Endothelial cell of umbilical vein (primary cell): ENCODE measurements at regions not wholly inside any gene's neighbourhood (a gene's known extent, or its start where the extent isn't known, plus 50 kb on each side); places are given as distances from the start of the nearest gene placed in this dataset.

Source experiments
- BruUV-seq: library from RNA; stranded (reverse); fragments of 400-500 nt; replicated peaks from 2 replicates; lab custom pipeline; 2021; lab: Mats Ljungman, UMichigan
- CTCF ChIA-PET: fragments of 300-600, 350-600 bp; sonication (Branson Sonifier 250); formaldehyde crosslinking; loops from one replicate; lab custom pipeline; 2021; ENCODE audit warnings: antibody characterized with exemption, inconsistent platforms; lab: Charles Lee
- POLR2A ChIA-PET: fragments of 300-600, 350-600 bp; sonication (Branson Sonifier 250); formaldehyde crosslinking; loops from one replicate; lab custom pipeline; 2021; ENCODE audit warnings: antibody characterized with exemption, inconsistent platforms; lab: Charles Lee
- DNase-seq: peaks from one replicate; pipeline ENCODE4 v3.0.0-alpha.2; 2011; ENCODE audit warnings: low read depth, low spot score
- FAIRE-seq: peaks from 2 replicates; lab custom pipeline; 2011; peaks lifted over from hg19 to GRCh38; lab: Jason Lieb, UNC
- H2AFZ ChIP-seq: 2 replicates; pipeline ENCODE4 v1.6.0; 2012; ENCODE audit warnings: low read depth, low read length, control low read depth, inconsistent platforms
- H3K27ac ChIP-seq: 2 replicates; pipeline ENCODE4 v1.5.1; 2011; ENCODE audit warnings: low read depth, mild to moderate bottlenecking, control low read depth, low read length, moderate library complexity; ENCODE audit not compliant: insufficient read depth
- H3K27me3 ChIP-seq, 2 experiments: 2 replicates each; pipeline versions ENCODE4 v1.6.0 to v1.6.1; 2011; ENCODE audit warnings: low read length in 2 of 2, mixed read lengths in 1 of 2; ENCODE audit not compliant: control insufficient read depth in 2 of 2, insufficient read depth in 2 of 2
- H3K36me3 ChIP-seq, 2 experiments: 2 replicates in 1 of 2; 3 replicates in 1 of 2; pipeline ENCODE4 v1.5.1; 2011; ENCODE audit warnings: low read length in 2 of 2, mild to moderate bottlenecking in 1 of 2, moderate library complexity in 1 of 2; ENCODE audit not compliant: control insufficient read depth in 2 of 2, insufficient read depth in 2 of 2; ENCODE audit errors: extremely low read depth in 1 of 2
- H3K4me1 ChIP-seq: 3 replicates; pipeline ENCODE4 v1.5.1; 2011; ENCODE audit warnings: mild to moderate bottlenecking, low read length; ENCODE audit not compliant: control insufficient read depth, insufficient read depth; ENCODE audit errors: extremely low read depth
- H3K4me2 ChIP-seq: 2 replicates; pipeline ENCODE4 v1.6.1; 2011; ENCODE audit warnings: low read length, control low read depth, mixed read lengths; ENCODE audit not compliant: insufficient read depth
- H3K4me3 ChIP-seq, 3 experiments: fragments of 200-600 bp in 1 of 3; sonication (generic), shearing (Covaris generic) in 1 of 3; replicated peaks in 1 of 3; 2 replicates each; pipeline ENCODE4 v1.5.1; 2011 to 2016; ENCODE audit warnings: control low read depth in 3 of 3, low read length in 3 of 3, mild to moderate bottlenecking in 2 of 3, inconsistent platforms in 1 of 3, low read depth in 1 of 3, moderate library complexity in 1 of 3; ENCODE audit not compliant: insufficient read depth in 1 of 3
- H3K79me2 ChIP-seq: 2 replicates; pipeline ENCODE4 v1.6.0; 2012; ENCODE audit warnings: low read length, inconsistent platforms; ENCODE audit not compliant: control insufficient read depth, insufficient read depth
- H3K9ac ChIP-seq: replicated peaks from 2 replicates; pipeline ENCODE3; 2011; ENCODE audit warnings: low read length, control low read depth; ENCODE audit not compliant: insufficient read depth; ENCODE audit errors: extremely low read depth
- H3K9me1 ChIP-seq: replicated peaks from 3 replicates; pipeline ENCODE4 v1.6.0; 2011; ENCODE audit warnings: mild to moderate bottlenecking, low read length; ENCODE audit not compliant: control insufficient read depth, insufficient read depth; ENCODE audit errors: extremely low read depth
- H3K9me3 ChIP-seq: replicated peaks from 2 replicates; pipeline ENCODE4 v1.5.1; 2012; ENCODE audit warnings: low read length, inconsistent platforms; ENCODE audit not compliant: control insufficient read depth, insufficient read depth
- H4K20me1 ChIP-seq: replicated peaks from 2 replicates; pipeline ENCODE3; 2011; ENCODE audit warnings: mild to moderate bottlenecking, low read length; ENCODE audit not compliant: control insufficient read depth, insufficient read depth; ENCODE audit errors: extremely low read depth
- CTCF ChIP-seq, 2 donors: IDR thresholded peaks; 1 replicate in 1 of 2; 2 replicates in 1 of 2; pipeline ENCODE4 v1.5.1; 2011; ENCODE audit warnings: low read length in 2 of 2, mild to moderate bottlenecking in 2 of 2, moderate library complexity in 2 of 2, control low read depth in 1 of 2, inconsistent platforms in 1 of 2, low read depth in 1 of 2; ENCODE audit not compliant: insufficient read depth in 1 of 2; ENCODE audit errors: extremely low read depth in 1 of 2
- EZH2 ChIP-seq: IDR thresholded peaks from 2 replicates; pipeline ENCODE4 v1.6.1; 2012; ENCODE audit warnings: borderline replicate concordance, low read depth, mild to moderate bottlenecking, moderate library complexity, low read length, inconsistent platforms; ENCODE audit not compliant: severe bottlenecking
- FOS ChIP-seq: IDR thresholded peaks from 2 replicates; pipeline ENCODE4 v1.6.1; 2011; ENCODE audit warnings: mild to moderate bottlenecking, low read length, moderate library complexity, borderline replicate concordance; ENCODE audit not compliant: insufficient read depth
- GATA2 ChIP-seq: IDR thresholded peaks from 2 replicates; pipeline ENCODE4 v1.7.0; 2011; ENCODE audit warnings: low read depth, mild to moderate bottlenecking, moderate library complexity, mixed read lengths, low read length; ENCODE audit not compliant: insufficient read length, insufficient read depth
- JUN ChIP-seq: IDR thresholded peaks from 2 replicates; pipeline ENCODE4 v1.6.1; 2011; ENCODE audit warnings: borderline replicate concordance, low read depth; ENCODE audit not compliant: insufficient read length, insufficient read depth
- MAX ChIP-seq: IDR thresholded peaks from 2 replicates; pipeline ENCODE4 v1.6.1; 2011; ENCODE audit not compliant: insufficient read depth, insufficient read length
- MYC ChIP-seq: IDR thresholded peaks from one replicate; pipeline ENCODE4 v1.6.1; 2011; ENCODE audit warnings: mild to moderate bottlenecking, low read depth, low read length
- POLR2A ChIP-seq: IDR thresholded peaks from 2 replicates; pipeline ENCODE4 v1.6.1; 2012; ENCODE audit warnings: low read depth, mild to moderate bottlenecking, control low read depth, low read length
- POLR2AphosphoS5 ChIP-seq: IDR thresholded peaks from 2 replicates; pipeline ENCODE4 v1.6.1; 2012; ENCODE audit warnings: low read depth, mild to moderate bottlenecking, control low read depth, low read length, moderate library complexity; ENCODE audit not compliant: insufficient read depth
- dilution Hi-C: fragments of 300-500 bp; cut with MboI; formaldehyde crosslinking; loops from one replicate; pipeline ENCODE4 v1.15.0; 2019; ENCODE audit warnings: low sequenced_read_pairs; ENCODE audit not compliant: extremely low pct_ligation_motif_present
- intact Hi-C: fragments of 100-400 bp; cut with micrococcal nuclease; formaldehyde crosslinking; loops from one replicate; pipeline ENCODE4 v1.10.0; 2022

- no peak overlapping the region for H2AFZ ChIP-seq
- no peak overlapping the region for H3K9ac ChIP-seq
- intact Hi-C loops (no loop called here), dilution Hi-C loops (no loop called here)
- no peaks in the 10 kb centered on the region for H3K9me1 ChIP-seq
- no peak for DNase-seq
- no TSS peak for BruUV-seq
- H3K36me3 ChIP-seq = no peaks in the 10 kb centered on the region
- ChIA-PET POLR2A (no interaction called here), CTCF (no interaction called here)
- H3K27me3 ChIP-seq = no peaks in the 10 kb centered on the region
- H4K20me1 ChIP-seq = no peaks in the 10 kb centered on the region
- H3K9me3 ChIP-seq = no peaks in the 10 kb centered on the region
- no peak overlapping the region for H3K4me3 ChIP-seq
- no peak overlapping the region for H3K27ac ChIP-seq
- no peaks in the 10 kb centered on the region for H3K4me1 ChIP-seq
- H3K4me2 ChIP-seq = no peak overlapping the region
- FAIRE-seq = no peak
- no peak for TF ChIP-seq MAX
- no peak for TF ChIP-seq MYC
- TF ChIP-seq POLR2A = no peak
- TF ChIP-seq JUN = no peak
- TF ChIP-seq FOS = no peak
- no peak for TF ChIP-seq GATA2
- TF ChIP-seq POLR2AphosphoS5 = no peak
- TF ChIP-seq CTCF (IDR thresholded peaks at IDR 0.05; ENCODE audit: extremely low read depth in 1 of 2, insufficient read depth in 1 of 2, low read depth in 1 of 2, low read length in 2 of 2) = no peak
- TF ChIP-seq EZH2 = no peak
- no peaks in the 10 kb centered on the region for H3K79me2 ChIP-seq
These were observed 261.7 kb upstream of the IRX3 start for GRCh38 chr16:54548281-54548680.
